Liver (tissue), 3 donors: ENCODE measurements at regions not wholly inside any gene's neighbourhood (a gene's known extent, or its start where the extent isn't known, plus 50 kb on each side); places are given as distances from the start of the nearest gene placed in this dataset.

Experiments used
- CTCF ChIP-seq: fragments of 150-350 bp; IDR thresholded peaks from 2 replicates; pipeline ENCODE4 v1.5.1; 2017; ENCODE audit warnings: improper control_type of control experiment, low read depth, low read length; ENCODE audit not compliant: missing input control
- GABPA ChIP-seq, 2 donors: IDR thresholded peaks in 1 of 2; conservative IDR thresholded peaks in 1 of 2; 2 replicates each; pipeline ENCODE4 v1.6.1; 2016; ENCODE audit warnings: antibody characterized with exemption in 2 of 2, mild to moderate bottlenecking in 1 of 2, moderate library complexity in 1 of 2
- NR2F2 ChIP-seq: IDR thresholded peaks from 2 replicates; pipeline ENCODE4 v1.6.1; 2016; ENCODE audit warnings: antibody characterized with exemption
- donor health status: healthy.
- donor health status: healthy.

DNA sequence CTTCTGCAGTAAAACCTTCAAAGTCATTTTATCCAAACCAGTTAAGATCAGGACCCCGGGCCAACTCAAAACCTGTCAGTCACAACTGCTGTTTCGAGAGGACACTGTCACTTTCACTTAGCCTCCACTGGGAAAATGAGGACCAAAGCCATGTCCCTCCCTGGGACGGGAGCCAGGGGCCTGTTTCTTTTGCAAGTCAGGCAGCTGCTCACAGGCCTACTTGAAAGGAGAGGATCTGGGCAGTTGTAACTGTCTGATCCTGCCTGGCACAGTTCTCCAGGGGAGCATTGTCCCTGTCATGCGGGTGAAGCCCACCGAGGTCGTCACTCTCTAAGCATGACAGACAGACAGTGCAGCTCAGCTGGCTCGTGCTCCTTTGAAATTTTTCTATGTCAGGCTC is 276.2 kb downstream of the NPIPA8 start:
- no peak for TF ChIP-seq GABPA (IDR thresholded peaks at IDR 0.05 in 1 of 2, conservative IDR thresholded peaks at IDR 0.05 in 1 of 2)
- TF ChIP-seq NR2F2, result no peak
- TF ChIP-seq CTCF, result no peak
